ENCODE measurements at regions not wholly inside any gene's neighbourhood (a gene's known extent, or its start where the extent isn't known, plus 50 kb on each side); places are given as distances from the start of the nearest gene placed in this dataset.

GRCh38 chr7:46871516-46871915 lies 710.4 kb downstream of the TNS3 start:
- no peaks in the 10 kb centered on the region for H3K4me1 Mint-ChIP-seq
- H3K9me3 Mint-ChIP-seq = peaks cover 13% of the 10 kb centered on the region
- no peaks in the 10 kb centered on the region for H3K36me3 Mint-ChIP-seq
- no peak for ATAC-seq
- DNase-seq (ENCODE audit: low spot score in 2 of 2) = no peak
- H3K27ac Mint-ChIP-seq = no peak overlapping the region
- no peak overlapping the region for H3K4me3 Mint-ChIP-seq

GRCh38 chr7:46864716-46865115 lies 717.2 kb downstream of the TNS3 start:
- no peak overlapping the region for H3K27ac Mint-ChIP-seq
- H3K4me1 Mint-ChIP-seq = no peaks in the 10 kb centered on the region
- ATAC-seq (no peak), DNase-seq (ENCODE audit: low spot score in 2 of 2) (no peak)
- no peaks in the 10 kb centered on the region for H3K36me3 Mint-ChIP-seq
- H3K9me3 Mint-ChIP-seq = peaks cover 35% of the 10 kb centered on the region
- H3K4me3 Mint-ChIP-seq = no peak overlapping the region

GRCh38 chr7:46859963-46860475 lies 721.9 kb downstream of the TNS3 start:
- no peak overlapping the region for H3K27ac Mint-ChIP-seq
- no peak overlapping the region for H3K4me3 Mint-ChIP-seq
- no peaks in the 10 kb centered on the region for H3K36me3 Mint-ChIP-seq
- no peaks in the 10 kb centered on the region for H3K4me1 Mint-ChIP-seq
- DNase-seq (ENCODE audit: low spot score in 2 of 2) (no peak), ATAC-seq (no peak)
- peaks cover 30% of the 10 kb centered on the region for H3K9me3 Mint-ChIP-seq

GRCh38 chr7:46855851-46856250 lies 726.1 kb downstream of the TNS3 start:
- Mint-ChIP-seq H3K9me3 (peaks cover 12% of the 10 kb centered on the region), H3K27ac (no peak overlapping the region), H3K4me1 (no peaks in the 10 kb centered on the region), H3K4me3 (no peak overlapping the region), H3K36me3 (no peaks in the 10 kb centered on the region)
- ATAC-seq (no peak), DNase-seq (ENCODE audit: low spot score in 2 of 2) (no peak)

- DNase-seq (ENCODE audit: low spot score in 2 of 2) (no peak), ATAC-seq (no peak)
- Mint-ChIP-seq H3K36me3 (no peaks in the 10 kb centered on the region), H3K9me3 (peaks cover 5% of the 10 kb centered on the region), H3K4me3 (no peak overlapping the region), H3K4me1 (no peaks in the 10 kb centered on the region), H3K27ac (no peak overlapping the region)
Observed at GRCh38 chr7:46854958-46855473, 726.9 kb downstream of the TNS3 start.

- no peak overlapping the region for H3K4me3 Mint-ChIP-seq
- no peak for DNase-seq (ENCODE audit: low spot score in 2 of 2)
- no peak overlapping the region for H3K27ac Mint-ChIP-seq
- peaks cover 5% of the 10 kb centered on the region for H3K9me3 Mint-ChIP-seq
- H3K4me1 Mint-ChIP-seq = no peaks in the 10 kb centered on the region
- no peaks in the 10 kb centered on the region for H3K36me3 Mint-ChIP-seq
- no peak for ATAC-seq
Observed at GRCh38 chr7:46853451-46853850, 728.5 kb downstream of the TNS3 start.

- Mint-ChIP-seq H3K4me3 (no peak overlapping the region), H3K4me1 (no peaks in the 10 kb centered on the region), H3K9me3 (peaks cover 5% of the 10 kb centered on the region), H3K36me3 (no peaks in the 10 kb centered on the region), H3K27ac (no peak overlapping the region)
- ATAC-seq = no peak
- DNase-seq (ENCODE audit: low spot score in 2 of 2) = no peak
Observed at GRCh38 chr7:46852795-46853194, 729.1 kb downstream of the TNS3 start.

- ATAC-seq = no peak
- Mint-ChIP-seq H3K4me1 (no peaks in the 10 kb centered on the region), H3K27ac (no peak overlapping the region), H3K4me3 (no peak overlapping the region), H3K9me3 (peaks cover 5% of the 10 kb centered on the region), H3K36me3 (no peaks in the 10 kb centered on the region)
- DNase-seq (ENCODE audit: low spot score in 2 of 2) = no peak
Observed at GRCh38 chr7:46850563-46851330, 731.2 kb downstream of the TNS3 start.

GRCh38 chr7:46848944-46849343 lies 733.0 kb downstream of the TNS3 start:
- H3K36me3 Mint-ChIP-seq = no peaks in the 10 kb centered on the region
- H3K27ac Mint-ChIP-seq = no peak overlapping the region
- H3K4me3 Mint-ChIP-seq = no peak overlapping the region
- no peaks in the 10 kb centered on the region for H3K4me1 Mint-ChIP-seq
- H3K9me3 Mint-ChIP-seq = peaks cover 5% of the 10 kb centered on the region
- ATAC-seq (no peak), DNase-seq (ENCODE audit: low spot score in 2 of 2) (no peak)

- peaks cover 5% of the 10 kb centered on the region for H3K9me3 Mint-ChIP-seq
- no peak overlapping the region for H3K4me3 Mint-ChIP-seq
- ATAC-seq = no peak
- H3K36me3 Mint-ChIP-seq = no peaks in the 10 kb centered on the region
- no peak for DNase-seq (ENCODE audit: low spot score in 2 of 2)
- no peaks in the 10 kb centered on the region for H3K4me1 Mint-ChIP-seq
- no peak overlapping the region for H3K27ac Mint-ChIP-seq
Observed at GRCh38 chr7:46848311-46848710, 733.6 kb downstream of the TNS3 start.

- no peak overlapping the region for H3K4me3 Mint-ChIP-seq
- no peaks in the 10 kb centered on the region for H3K4me1 Mint-ChIP-seq
- ATAC-seq = no peak
- H3K36me3 Mint-ChIP-seq = no peaks in the 10 kb centered on the region
- DNase-seq (ENCODE audit: low spot score in 2 of 2) = no peak
- H3K9me3 Mint-ChIP-seq = peaks cover 3% of the 10 kb centered on the region
- H3K27ac Mint-ChIP-seq = no peak overlapping the region
Observed at GRCh38 chr7:46847126-46847525, 734.8 kb downstream of the TNS3 start.

GRCh38 chr7:46844486-46844885 lies 737.4 kb downstream of the TNS3 start:
- Mint-ChIP-seq H3K4me3 (no peak overlapping the region), H3K4me1 (no peaks in the 10 kb centered on the region), H3K36me3 (no peaks in the 10 kb centered on the region), H3K27ac (no peak overlapping the region), H3K9me3 (peaks cover 2% of the 10 kb centered on the region)
- ATAC-seq (no peak), DNase-seq (ENCODE audit: low spot score in 2 of 2) (no peak)

GRCh38 chr7:46841248-46841647 lies 740.7 kb downstream of the TNS3 start:
- Mint-ChIP-seq H3K9me3 (no peaks in the 10 kb centered on the region), H3K4me1 (no peaks in the 10 kb centered on the region), H3K4me3 (no peak overlapping the region), H3K27ac (no peak overlapping the region), H3K36me3 (no peaks in the 10 kb centered on the region)
- DNase-seq (ENCODE audit: low spot score in 2 of 2) (no peak), ATAC-seq (no peak)

GRCh38 chr7:46839651-46840050 lies 742.3 kb downstream of the TNS3 start:
- Mint-ChIP-seq H3K27ac (no peak overlapping the region), H3K9me3 (no peaks in the 10 kb centered on the region), H3K4me1 (no peaks in the 10 kb centered on the region), H3K4me3 (no peak overlapping the region), H3K36me3 (no peaks in the 10 kb centered on the region)
- ATAC-seq (no peak), DNase-seq (ENCODE audit: low spot score in 2 of 2) (no peak)

GRCh38 chr7:46838463-46838862 lies 743.4 kb downstream of the TNS3 start:
- H3K9me3 Mint-ChIP-seq = peaks cover 4% of the 10 kb centered on the region
- no peak overlapping the region for H3K4me3 Mint-ChIP-seq
- no peak overlapping the region for H3K27ac Mint-ChIP-seq
- no peaks in the 10 kb centered on the region for H3K36me3 Mint-ChIP-seq
- no peak for ATAC-seq
- DNase-seq (ENCODE audit: low spot score in 2 of 2) = no peak
- H3K4me1 Mint-ChIP-seq = no peaks in the 10 kb centered on the region

GRCh38 chr7:46835556-46835955 lies 746.4 kb downstream of the TNS3 start:
- peaks cover 7% of the 10 kb centered on the region for H3K9me3 Mint-ChIP-seq
- no peaks in the 10 kb centered on the region for H3K36me3 Mint-ChIP-seq
- H3K27ac Mint-ChIP-seq = no peak overlapping the region
- ATAC-seq = no peak
- DNase-seq (ENCODE audit: low spot score in 2 of 2) = no peak
- no peaks in the 10 kb centered on the region for H3K4me1 Mint-ChIP-seq
- H3K4me3 Mint-ChIP-seq = no peak overlapping the region
